GM19035 (cell line): ENCODE measurements at regions not wholly inside any gene's neighbourhood (a gene's known extent, or its start where the extent isn't known, plus 50 kb on each side); places are given as distances from the start of the nearest gene placed in this dataset.
"Not testable (repeated sequence)": the region's sequence is repeated elsewhere in the genome, so short reads cannot be mapped to it uniquely, and the experiment has no call there.

ENCODE experiments used
- ATAC-seq: cut with Tn5 transposase; IDR thresholded peaks from one replicate; pipeline ENCODE4 v1.9.1; 2021; ENCODE audit not compliant: unreplicated experiment

DNA sequence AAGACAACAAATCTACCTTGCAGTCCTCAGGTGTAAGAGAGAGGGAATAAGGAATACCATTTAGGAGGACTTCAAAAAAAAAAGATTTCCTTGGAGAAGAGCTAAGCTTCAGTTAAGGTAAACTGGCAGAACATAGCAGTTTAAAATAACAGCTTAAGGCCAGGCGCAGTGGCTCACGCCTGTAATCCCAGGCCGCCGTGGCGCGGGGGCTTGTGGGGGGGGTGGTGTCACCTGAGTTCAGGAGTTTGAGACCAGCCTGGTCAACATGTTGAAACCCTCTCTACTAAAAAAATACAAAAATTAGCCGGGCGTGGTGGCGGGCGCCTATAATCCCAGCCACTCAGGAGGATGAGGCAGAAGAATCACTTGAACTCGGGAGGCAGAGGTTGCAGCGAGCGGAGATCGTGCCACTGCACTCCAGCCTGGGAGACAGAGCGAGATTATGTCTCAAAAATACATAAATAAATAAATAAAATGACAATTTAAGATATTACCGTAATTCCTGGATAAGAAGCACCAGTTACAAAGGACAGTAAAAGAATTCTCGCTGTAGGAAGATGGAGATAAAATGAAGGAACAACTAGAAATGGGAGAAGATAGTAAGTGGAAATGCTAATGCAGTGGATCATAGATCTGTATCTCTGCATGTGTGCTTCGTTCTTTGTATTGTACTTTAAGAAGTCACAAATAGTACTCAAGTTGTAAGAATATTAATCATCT lies 1140.2 kb downstream of the NCAM2 start:
- ATAC-seq, result no peak

DNA sequence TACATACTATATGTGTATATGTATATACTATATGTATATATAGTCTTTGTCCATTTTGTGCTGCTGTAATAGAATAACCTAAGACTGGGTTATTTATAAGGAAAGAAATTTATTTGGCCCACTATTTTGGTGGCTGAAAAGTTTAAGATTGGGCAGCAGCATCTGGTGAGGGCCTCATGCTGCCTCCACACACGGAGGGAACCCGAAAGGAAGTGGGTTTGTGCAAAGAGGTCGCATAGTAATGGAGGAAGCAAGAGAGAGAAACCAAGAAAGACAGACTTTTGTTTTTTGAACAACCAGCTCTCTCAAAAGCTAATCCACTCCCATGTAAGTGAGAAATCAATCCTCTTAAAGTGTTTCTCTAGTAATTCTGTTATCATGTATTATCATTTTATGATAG lies 1147.3 kb downstream of the NCAM2 start:
- ATAC-seq, result no peak

DNA sequence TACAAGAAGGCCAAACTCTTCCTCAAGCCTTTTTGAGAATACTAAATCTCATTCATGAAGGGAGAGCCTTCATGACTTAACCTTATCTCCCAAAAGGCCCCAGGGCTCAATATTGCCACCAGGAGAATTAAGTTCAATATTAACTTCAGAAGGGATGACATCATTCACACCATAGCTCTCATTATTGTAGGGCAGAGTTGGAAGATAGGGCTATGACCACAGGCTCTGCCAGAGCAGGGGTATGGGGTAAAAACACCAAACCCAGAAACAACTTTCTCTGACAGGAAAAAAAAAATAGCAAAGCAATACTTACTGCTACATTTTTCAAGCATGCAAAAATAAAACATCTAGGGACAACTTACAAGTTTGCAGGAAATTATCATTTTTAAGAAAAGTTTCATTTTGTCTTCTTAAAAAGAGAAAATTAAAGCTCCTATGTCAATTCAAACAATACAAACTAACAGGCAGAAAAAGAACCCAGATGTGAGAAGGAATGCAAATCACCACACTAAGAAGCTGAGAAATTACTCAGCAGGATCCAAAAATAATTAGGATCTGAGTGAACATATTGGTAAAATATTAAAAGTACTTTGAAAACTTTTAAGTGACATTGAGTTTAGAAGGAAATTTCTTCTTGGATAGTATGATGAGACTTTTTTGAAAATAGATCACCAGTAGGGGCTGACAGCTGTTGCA lies 1156.5 kb downstream of the NCAM2 start:
- no peak for ATAC-seq

DNA sequence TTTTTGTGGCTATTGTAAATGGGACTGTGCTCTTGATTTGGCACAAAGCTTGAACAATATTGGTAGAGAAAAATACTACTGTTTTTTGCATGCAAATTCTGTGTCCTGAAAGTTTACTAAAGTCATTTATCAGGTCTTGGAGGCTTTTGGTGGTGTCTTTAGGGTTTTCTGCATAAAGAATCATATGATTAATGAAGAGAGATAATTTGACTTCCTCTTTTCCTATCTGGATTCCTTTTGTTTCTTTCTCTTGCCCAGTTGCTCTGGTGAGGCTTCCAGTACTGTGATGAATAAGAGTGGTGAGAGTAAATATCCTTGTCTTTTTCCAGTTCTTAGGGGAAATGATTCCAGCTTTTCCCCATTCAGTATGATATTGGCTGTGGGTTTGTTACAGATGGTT lies 1166.7 kb downstream of the NCAM2 start:
- no peak for ATAC-seq

DNA sequence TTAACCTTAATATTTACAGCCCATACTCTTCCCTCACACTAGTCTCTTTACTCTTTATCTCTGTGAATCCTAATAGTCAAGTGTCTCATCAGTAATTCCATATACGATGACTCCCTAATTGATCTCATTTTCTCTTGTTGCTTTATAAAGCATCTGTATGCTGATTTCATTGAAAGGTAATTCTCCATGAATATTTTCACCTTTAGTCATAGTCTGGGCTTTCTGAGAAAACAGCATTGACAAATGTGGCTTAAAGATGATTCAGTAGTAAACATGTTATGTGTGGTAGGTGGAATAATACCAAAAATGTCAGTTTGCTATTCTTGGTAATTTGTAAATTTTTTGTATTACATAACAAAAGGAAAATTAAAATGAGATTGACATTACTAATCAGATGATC lies 1176.5 kb downstream of the NCAM2 start:
- ATAC-seq, result no peak

DNA sequence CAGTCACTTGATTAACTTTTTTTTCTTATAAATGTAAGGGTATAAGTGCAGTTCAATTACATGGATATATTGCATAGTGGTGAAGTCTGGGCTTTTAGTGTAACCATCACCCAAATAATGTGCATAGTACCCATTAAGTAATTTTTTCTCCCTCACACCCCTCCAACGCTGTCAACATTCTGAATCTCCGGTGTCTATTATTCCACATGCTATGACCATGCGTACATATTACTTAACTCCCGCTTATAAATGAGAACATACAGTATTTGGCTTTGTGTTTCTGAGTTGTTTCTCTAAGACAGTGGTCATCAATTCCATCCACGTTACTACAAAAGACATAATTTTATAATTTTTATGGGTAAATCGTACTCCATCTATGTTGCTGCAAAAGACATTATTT lies 1191.1 kb downstream of the NCAM2 start:
- ATAC-seq, result no peak

DNA sequence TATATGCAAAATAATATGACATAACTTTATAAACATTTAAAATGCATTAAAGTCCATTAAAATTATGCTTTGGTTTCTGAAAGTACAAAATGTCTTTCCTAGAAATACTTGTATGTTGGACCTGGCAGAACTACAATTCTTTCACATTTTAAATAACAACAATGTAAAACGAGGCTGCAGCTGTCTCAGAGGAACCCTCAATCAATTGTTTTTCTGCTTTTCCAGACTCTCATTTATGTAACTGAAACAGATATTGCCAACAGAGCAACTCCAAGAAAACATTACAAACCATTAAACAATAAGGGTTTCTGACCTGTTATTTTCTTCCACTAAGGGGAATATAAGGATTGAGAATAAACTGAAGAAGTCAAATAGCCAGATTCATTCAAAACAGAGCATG lies 1193.4 kb downstream of the NCAM2 start:
- no peak for ATAC-seq

DNA sequence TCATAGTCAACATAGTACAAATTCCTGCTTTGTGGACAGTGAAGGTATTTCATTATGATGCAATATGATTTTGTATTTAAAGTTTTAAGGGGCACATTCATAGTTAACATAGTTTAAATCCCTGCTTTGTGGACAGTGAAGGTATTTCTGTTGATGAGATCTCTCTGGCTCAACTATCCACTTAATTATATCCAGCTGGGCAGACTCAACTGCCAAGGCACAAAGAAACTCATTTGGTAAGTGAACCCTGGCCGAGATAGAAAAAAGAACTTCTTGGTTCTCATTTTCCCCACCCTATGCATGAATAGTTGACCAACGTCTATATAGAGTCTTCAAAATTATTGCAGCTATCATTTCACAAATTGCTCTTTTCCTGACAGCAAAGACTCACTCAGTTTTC lies 1194.6 kb downstream of the NCAM2 start:
- no peak for ATAC-seq

DNA sequence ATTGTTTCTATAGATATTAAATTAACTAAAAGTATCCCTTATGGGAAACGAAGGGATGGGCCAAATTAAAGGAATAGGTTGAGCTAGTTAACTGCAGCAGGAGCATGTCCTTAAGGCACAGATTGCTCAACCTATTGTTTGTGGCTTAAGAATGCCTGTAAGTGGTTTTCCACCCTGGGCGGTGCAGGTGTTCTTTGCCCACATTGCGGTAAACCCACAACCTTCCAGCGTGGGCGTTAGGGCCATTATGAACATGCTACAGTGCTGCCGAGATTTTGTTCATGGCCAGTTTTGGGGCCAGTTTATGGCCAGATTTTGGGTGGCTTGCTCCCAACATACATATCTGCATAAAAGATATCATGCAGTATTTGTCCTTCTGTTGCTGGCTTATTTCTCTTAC lies 1196.8 kb downstream of the NCAM2 start:
- not testable (repeated sequence) for ATAC-seq

DNA sequence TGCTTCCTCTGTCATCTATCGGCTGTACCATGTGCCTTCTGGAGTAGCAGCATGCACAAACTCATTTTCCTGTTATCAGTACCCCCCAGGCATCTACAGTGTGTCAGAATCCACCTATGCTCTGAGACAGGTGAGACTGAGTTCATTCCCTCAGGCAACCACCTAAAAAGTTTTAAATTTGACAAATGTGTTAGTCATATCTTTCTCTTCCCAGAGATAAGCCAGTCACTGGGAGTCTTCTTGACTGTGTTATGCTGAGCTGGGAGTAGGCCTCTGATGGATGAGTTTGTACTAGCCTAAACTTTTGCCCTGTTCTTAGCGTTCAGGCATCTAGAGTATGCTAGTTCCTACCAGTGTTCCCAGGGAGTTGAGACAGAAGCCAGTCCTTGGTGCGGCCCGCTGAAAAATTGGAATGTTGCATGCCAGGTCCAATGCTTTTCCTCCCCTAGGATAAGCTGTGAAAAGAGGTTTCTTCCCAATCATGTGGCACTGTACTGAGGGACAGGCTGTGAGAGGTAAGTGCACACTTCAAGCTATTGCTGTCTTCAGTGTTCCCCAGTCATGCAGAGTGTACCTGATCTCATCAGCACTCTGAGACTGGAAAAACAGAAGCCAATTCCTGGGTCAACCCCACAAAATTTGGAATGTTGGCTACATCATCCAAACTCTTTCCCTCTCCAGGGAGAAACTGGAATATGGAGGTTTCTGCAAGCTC lies 1202.3 kb downstream of the NCAM2 start:
- ATAC-seq, result no peak

DNA sequence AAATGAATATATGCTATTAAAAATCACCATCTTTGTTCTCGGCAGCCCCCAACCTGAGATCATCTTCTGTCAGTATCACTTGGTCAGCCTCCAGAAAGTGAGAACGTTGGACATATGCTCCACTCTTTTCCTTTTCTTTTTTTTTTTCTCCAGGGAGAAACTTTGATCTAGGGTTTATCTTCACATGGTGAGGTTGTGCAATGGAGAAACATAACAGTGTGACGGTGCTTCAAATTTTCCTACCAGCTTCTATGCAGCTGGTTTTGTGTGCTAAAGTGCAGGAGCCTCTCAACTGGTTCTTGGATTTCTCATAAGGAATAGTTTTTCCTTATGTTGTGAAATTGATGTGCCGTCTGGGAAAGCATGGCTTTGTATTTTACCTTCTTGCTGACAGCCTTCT lies 1202.9 kb downstream of the NCAM2 start:
- no peak for ATAC-seq

DNA sequence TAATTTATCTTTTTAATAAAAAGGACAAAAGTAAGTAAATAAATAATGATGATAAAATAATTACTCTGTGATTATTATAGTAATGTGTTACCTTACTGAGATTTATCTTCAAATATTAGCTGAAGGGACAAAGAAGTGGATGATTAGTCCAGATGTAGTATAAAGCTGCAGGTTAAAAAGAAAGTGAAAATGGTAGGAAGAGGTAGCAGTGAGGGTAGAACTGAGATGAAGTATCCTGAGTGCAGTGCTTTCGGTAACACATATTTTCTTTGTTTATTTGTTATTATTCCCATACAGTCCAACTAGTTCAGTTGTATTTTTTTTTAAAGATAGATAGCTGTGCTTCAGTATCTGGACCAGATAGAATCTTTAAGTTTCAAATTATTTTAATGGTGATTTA lies 1203.5 kb downstream of the NCAM2 start:
- ATAC-seq, result no peak

DNA sequence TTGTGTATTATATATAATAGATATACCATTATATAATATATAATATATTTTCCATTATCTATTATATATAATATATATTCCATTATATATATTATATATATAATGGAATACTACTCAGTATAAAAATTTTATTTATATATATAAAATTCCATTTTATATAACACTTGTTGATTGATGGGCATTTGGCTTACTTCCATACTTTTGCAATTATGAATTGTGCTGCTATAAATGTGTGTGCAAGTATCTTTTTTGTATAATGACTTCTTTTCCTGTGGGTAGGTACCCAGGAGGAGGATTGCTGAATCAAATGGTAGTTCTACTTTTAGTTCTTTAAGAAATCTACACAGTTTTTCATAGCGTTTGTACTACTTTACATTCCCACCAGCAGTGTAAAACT lies 1211.1 kb downstream of the NCAM2 start:
- ATAC-seq, result no peak

DNA sequence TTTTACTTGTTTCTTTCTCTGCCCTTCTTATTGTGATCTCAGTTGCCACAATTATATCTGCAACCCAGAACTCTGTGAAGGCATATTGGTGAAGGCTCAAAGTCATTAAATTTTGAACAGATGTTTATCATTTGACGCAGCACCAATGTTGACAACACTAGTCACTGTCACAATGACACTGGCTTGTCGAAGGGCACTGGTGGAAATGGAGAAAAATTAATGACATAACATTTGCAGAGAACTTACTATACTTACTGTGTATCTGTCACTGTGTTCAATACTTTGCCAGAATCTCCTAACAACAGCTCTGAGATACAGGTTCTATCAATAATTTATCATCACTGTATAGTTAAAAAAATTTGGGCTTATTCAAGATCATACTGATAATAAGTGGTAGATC lies 1213.7 kb downstream of the NCAM2 start:
- ATAC-seq, result no peak

DNA sequence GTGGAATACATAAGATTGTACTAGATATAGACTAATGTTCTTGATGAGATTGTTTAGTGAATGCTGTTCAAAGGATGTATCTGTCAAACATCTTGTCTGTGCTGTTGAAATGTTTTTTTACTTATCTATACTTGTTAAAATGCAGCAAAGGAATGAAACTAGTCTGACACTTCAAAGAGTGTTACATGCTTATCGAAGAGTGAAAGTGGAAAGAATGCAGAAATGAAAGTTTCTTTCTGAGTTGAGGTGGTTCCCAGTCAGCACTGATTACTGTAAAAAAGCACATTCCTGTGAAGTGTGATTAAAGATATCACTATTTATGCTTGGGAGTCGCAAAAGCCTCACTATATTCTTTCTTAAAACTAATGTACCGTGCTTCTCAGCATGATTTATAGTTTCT lies 1225.2 kb downstream of the NCAM2 start:
- no peak for ATAC-seq

DNA sequence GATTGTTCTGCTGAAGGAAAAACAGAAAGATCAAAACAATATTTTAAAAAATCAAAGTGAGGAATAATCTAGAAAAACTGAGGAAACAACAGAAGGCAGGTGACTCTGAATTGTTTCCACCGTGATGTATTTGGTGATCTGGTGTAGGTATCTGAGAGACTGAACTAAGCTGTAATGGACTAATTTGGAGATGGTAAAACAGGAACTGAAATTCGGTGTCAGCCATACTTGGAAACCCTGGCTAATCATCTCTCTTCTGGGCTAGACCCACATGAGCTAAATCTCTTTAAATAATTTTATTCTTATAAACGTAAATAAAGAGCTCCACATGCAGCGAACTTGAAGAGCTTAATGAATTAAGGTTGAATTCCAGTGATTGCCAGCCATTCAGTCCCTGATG lies 1226.1 kb downstream of the NCAM2 start:
- no peak for ATAC-seq

DNA sequence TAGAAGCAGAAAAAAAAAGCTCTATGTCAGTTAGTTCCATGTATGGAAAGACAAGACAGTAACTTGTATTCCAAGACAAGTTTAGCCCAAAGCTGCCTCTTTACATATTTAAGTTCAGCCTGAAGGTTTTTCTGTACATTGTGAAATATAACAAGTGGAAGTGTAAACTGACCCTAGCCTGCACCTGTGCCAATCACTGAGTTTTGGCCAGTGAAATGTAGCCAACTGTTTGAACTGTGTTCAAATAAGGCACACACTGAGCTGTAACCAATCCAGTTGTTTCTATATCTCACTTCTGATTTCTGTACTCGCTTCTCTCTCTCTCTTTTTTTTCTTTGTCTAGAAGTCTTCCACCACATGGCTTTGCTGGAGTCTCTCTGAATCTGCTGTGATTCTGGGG lies 1227.1 kb downstream of the NCAM2 start:
- ATAC-seq, result no peak

DNA sequence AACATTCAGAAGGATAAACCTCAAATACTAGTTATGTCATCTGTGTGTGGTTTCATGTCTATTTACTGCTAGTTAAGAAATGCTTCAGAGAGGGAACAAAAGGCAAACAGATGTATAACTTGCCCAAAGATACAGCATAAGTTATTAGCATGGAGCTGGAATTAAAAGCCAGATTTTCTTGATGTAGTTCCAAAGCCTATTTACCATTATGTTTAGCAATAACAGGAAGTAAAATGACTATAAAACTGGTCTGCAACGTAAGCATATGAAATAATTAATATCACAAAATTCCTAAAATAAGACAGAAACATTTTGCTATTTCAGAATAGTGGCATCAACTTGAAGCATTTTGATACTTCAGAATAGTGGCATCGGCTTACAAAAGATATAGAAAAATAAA lies 1232.8 kb downstream of the NCAM2 start:
- ATAC-seq, result no peak

DNA sequence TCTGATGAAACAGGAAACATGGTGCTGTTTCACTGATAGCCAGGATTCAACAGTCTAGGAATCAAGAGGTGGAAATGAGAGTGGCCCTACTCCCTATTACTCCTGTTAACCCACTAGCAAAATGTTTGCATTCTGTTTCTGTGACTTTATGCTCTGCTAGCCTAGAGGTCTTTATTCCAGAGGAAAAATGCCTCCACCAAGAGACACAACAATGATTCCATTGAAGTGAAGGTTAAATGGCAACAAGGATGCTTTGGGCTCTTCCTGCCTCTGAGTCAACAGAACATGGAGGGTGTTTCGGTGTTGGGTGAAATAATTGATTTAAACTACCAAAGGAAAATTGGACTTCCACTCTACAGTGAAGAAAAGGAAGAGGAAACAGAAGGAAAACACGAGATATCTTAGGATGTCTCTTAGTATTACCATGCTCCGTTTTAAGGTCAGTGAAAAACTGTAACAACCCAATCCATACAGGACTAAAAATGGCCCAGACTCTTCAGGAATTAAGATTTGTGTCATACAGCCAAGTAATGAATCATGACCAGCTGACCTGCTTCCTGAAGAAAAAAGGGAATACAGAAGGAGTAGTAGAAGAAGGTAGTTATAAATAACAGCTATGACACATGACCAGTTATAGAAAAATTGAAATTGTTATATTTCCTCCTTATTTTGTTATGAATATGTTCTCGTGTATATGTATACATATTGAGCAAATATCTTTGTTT lies 1237.8 kb downstream of the NCAM2 start:
- no peak for ATAC-seq

DNA sequence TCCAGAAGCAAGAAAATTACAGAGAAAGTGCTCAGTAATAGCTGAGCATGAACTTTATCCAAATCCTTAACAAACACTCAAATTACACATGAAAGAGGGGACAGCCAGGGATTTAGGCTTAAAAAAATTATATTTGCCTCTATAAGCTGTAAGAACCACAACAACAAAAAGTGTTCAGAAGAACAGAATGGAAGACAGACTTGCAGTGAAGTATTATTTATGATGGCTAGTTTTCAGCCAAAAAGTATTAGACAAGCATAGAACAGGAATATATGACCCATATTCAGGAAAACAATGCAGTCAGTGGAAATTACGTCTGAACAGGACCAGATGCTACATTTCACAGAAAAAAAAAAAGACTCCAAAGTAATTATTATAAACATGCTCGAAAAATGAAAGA lies 1246.3 kb downstream of the NCAM2 start:
- no peak for ATAC-seq

DNA sequence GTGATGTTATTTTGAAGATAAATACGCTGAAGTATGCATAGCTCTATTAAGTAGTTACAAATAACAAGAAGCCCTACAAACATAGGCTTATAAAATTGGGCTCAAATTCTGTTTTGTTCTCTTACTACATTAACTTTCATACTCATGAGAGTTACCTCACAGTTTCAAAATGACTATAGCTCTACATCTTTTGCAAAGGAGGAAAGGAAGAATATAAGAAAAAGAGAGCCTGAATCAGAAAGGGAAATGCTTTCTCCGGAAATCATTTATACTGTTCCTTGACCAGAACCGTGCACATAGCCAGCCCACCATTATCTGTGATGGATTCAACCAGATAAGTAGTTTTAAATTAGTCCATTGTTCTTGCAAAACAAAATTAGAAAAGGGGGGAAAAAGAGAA lies 1252.1 kb downstream of the NCAM2 start:
- no peak for ATAC-seq

DNA sequence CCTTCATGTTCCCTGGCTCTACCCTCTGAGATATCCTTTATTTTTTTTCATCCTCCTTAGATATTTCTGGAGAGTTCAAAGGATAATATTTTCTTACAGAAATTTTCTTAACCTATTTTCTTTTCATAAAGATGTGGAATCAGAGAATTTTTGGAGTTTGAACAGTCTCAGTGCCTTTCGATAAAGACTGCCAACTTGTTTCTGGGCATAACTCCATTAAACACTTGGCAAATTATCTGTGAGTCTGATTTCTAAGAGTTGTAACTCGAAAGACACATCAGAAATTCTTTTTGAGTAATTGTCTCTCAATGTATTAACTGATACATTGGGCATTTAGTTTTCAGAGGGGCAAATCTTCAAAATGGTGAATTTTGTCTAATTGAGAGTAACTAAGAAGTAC lies 1255.6 kb downstream of the NCAM2 start:
- ATAC-seq, result no peak
